Peyer's patch (tissue), 4 donors: ENCODE measurements at regions not wholly inside any gene's neighbourhood (a gene's known extent, or its start where the extent isn't known, plus 50 kb on each side); places are given as distances from the start of the nearest gene placed in this dataset.

ENCODE experiments used
- CTCF ChIP-seq, 6 experiments: fragments of 450-650 bp in 4 of 6; fragments of 200-600 bp in 2 of 6; sonication (generic) in 1 of 6; IDR thresholded peaks; one replicate each; pipeline ENCODE4 v1.5.1; 2017 to 2019; ENCODE audit warnings: antibody characterized with exemption in 6 of 6, mild to moderate bottlenecking in 3 of 6, moderate library complexity in 1 of 6
- POLR2A ChIP-seq, 2 donors: fragments of 450-650 bp; IDR thresholded peaks; one replicate each; pipeline ENCODE4 v1.5.1; 2017; ENCODE audit warnings: antibody characterized with exemption in 2 of 2, mild to moderate bottlenecking in 2 of 2, moderate library complexity in 2 of 2

- no peak for TF ChIP-seq POLR2A (IDR thresholded peaks at IDR 0.05)
- no peak for TF ChIP-seq CTCF (IDR thresholded peaks at IDR 0.05)
These were observed 226.0 kb downstream of the NPHP4 start for GRCh38 chr1:5765997-5766913.
